SK-N-SH (cell line): ENCODE measurements at regions not wholly inside any gene's neighbourhood (a gene's known extent, or its start where the extent isn't known, plus 50 kb on each side); places are given as distances from the start of the nearest gene placed in this dataset.

ENCODE experiments used
- CTCF ChIA-PET: fragments of 300-600, 350-600 bp; formaldehyde crosslinking; extraction: SDS; loops from one replicate; lab custom pipeline; 2021; lab: Yijun Ruan, JAX
- POLR2A ChIA-PET: fragments of 350-600 bp; sonication (Branson Sonifier 250); formaldehyde crosslinking; extraction: SDS; loops from one replicate; lab custom pipeline; 2020; ENCODE audit warnings: antibody characterized with exemption, inconsistent platforms; lab: Yijun Ruan, JAX
- DNase-seq: peaks from one replicate; pipeline ENCODE4 v3.0.0; 2012
- H2AFZ ChIP-seq: fragments of 200-600 bp; sonication (generic); 2 replicates; pipeline ENCODE4 v1.8.1; 2016; ENCODE audit warnings: antibody characterized with exemption, mild to moderate bottlenecking, low read depth
- H3F3A ChIP-seq: fragments of 200-600 bp; sonication (generic); replicated peaks from 2 replicates; pipeline ENCODE3; 2016; ENCODE audit warnings: antibody characterized with exemption, mild to moderate bottlenecking; ENCODE audit not compliant: insufficient read depth
- H3K27ac ChIP-seq, 2 experiments: fragments of 200-500 bp in 1 of 2; fragments of 200-600 bp in 1 of 2; sonication (Bioruptor generic) in 1 of 2; sonication (generic), shearing (Covaris generic) in 1 of 2; 2 replicates each; pipeline versions ENCODE4 v1.5.1 to v1.6.1; 2014 to 2016; ENCODE audit warnings: low read depth in 2 of 2, inconsistent platforms in 1 of 2, low read length in 1 of 2, mild to moderate bottlenecking in 1 of 2, mixed read lengths in 1 of 2
- H3K27me3 ChIP-seq: fragments of 200-600 bp; sonication (generic), shearing (Covaris generic); 2 replicates; pipeline ENCODE4 v1.6.1; 2016; ENCODE audit warnings: mixed run types; ENCODE audit not compliant: insufficient read depth
- H3K36me3 ChIP-seq, 2 experiments: fragments of 200-500 bp in 1 of 2; fragments of 200-600 bp in 1 of 2; sonication (Bioruptor generic) in 1 of 2; sonication (generic) in 1 of 2; replicated peaks in 1 of 2; 2 replicates each; pipeline versions ENCODE3 to v1.5.1; 2014 to 2016; ENCODE audit warnings: low read length in 1 of 2, mild to moderate bottlenecking in 1 of 2; ENCODE audit not compliant: insufficient read depth in 2 of 2, control insufficient read depth in 1 of 2
- H3K4me1 ChIP-seq, 2 experiments: fragments of 200-500 bp in 1 of 2; fragments of 200-600 bp in 1 of 2; sonication (Bioruptor generic) in 1 of 2; sonication (generic), shearing (Covaris generic) in 1 of 2; 2 replicates each; pipeline versions ENCODE4 v1.5.1 to v1.6.1; 2014 to 2016; ENCODE audit warnings: low read depth in 1 of 2, low read length in 1 of 2, mixed run types in 1 of 2; ENCODE audit not compliant: insufficient read depth in 2 of 2, control insufficient read depth in 1 of 2
- H3K4me2 ChIP-seq: fragments of 200-600 bp; sonication (generic), shearing (Covaris generic); 2 replicates; pipeline ENCODE4 v1.6.1; 2017; ENCODE audit warnings: mixed run types
- H3K4me3 ChIP-seq, 2 experiments: fragments of 200-500 bp in 1 of 2; fragments of 200-600 bp in 1 of 2; sonication (Bioruptor generic) in 1 of 2; sonication (generic), shearing (Covaris generic) in 1 of 2; 2 replicates each; pipeline versions ENCODE4 v1.5.1 to v1.8.1; 2014 to 2016; ENCODE audit warnings: low read depth in 2 of 2, inconsistent platforms in 1 of 2, low read length in 1 of 2, mild to moderate bottlenecking in 1 of 2, mixed read lengths in 1 of 2, moderate library complexity in 1 of 2
- H3K79me2 ChIP-seq: fragments of 200-600 bp; sonication (generic); 2 replicates; pipeline ENCODE4 v1.8.1; 2017; ENCODE audit warnings: mild to moderate bottlenecking; ENCODE audit not compliant: insufficient read depth
- H3K9ac ChIP-seq: fragments of 200-600 bp; sonication (generic); 2 replicates; pipeline ENCODE4 v1.6.1; 2017; ENCODE audit warnings: mixed run types
- H3K9me2 ChIP-seq: fragments of 200-600 bp; sonication (generic); 2 replicates; pipeline ENCODE4 v1.6.1; 2017; ENCODE audit warnings: mixed run types
- H3K9me3 ChIP-seq: fragments of 200-600 bp; sonication (generic); 2 replicates; pipeline ENCODE4 v1.6.1; 2017; ENCODE audit warnings: mixed run types, mild to moderate bottlenecking, moderate library complexity
- H4K20me1 ChIP-seq: fragments of 200-600 bp; sonication (generic); 2 replicates; pipeline ENCODE4 v1.6.1; 2017; ENCODE audit warnings: mild to moderate bottlenecking, mixed run types; ENCODE audit not compliant: insufficient read depth
- EP300 ChIP-seq, 2 experiments: IDR thresholded peaks; 2 replicates each; pipeline versions ENCODE4 v1.4.0 to v1.6.1; 2012; ENCODE audit warnings: borderline replicate concordance in 1 of 2, low read depth in 1 of 2, low read length in 1 of 2
- FOSL2 ChIP-seq: IDR thresholded peaks from 2 replicates; pipeline ENCODE4 v1.4.0; 2012; ENCODE audit warnings: low read depth, mild to moderate bottlenecking, moderate library complexity, borderline replicate concordance
- NRF1 ChIP-seq: IDR thresholded peaks from 2 replicates; pipeline ENCODE4 v1.6.1; 2012; ENCODE audit warnings: low read depth, mild to moderate bottlenecking, low read length
- REST ChIP-seq: IDR thresholded peaks from 2 replicates; pipeline ENCODE4 v1.6.1; 2012; ENCODE audit warnings: mild to moderate bottlenecking, low read depth, low read length, moderate library complexity
- TEAD4 ChIP-seq: IDR thresholded peaks from 2 replicates; pipeline ENCODE4 v1.4.0; 2012; ENCODE audit warnings: mild to moderate bottlenecking, borderline replicate concordance; ENCODE audit not compliant: insufficient read depth
- WGBS: methylation state at CpG from one replicate; pipeline ENCODE4 v1.1.6; 2017; ENCODE audit warnings: low lambda C conversion rate; 5-methylcytosine and 5-hydroxymethylcytosine counted together
- TF ChIP-seq, protein P1 (sequence below): fragments of 150-350 bp; IDR thresholded peaks from 2 replicates; pipeline ENCODE4 v1.6.1; 2016; ENCODE audit warnings: mild to moderate bottlenecking, low read depth, low read length

DNA sequence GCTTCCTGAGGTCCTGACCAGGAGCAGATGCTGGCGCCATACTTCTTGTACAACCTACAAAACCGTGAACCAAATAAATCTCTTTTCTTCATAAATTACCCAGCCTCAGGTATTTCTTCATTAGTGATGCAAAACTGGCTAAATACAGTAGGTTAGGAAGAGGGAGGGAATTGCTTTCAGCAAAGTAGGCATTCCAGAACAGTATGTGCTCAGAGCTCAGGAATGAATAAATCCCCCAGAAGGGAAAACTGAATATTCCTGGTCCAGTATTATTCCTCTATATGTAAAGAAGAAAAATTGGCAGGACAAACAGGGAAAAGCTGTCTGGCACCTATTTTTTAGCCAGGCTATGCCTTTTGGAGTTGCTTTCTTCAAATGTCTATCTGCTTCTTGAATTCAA, 577.1 kb downstream of the PSAT1 start:
- H3K9me3 ChIP-seq, result no peaks in the 10 kb centered on the region
- H3F3A ChIP-seq, result peaks cover 22% of the 10 kb centered on the region
- peaks cover 0 to 11% of the 10 kb centered on the region in 2 experiments; a peak in 1 of 4 replicates for H3K4me1 ChIP-seq
- no peak overlapping the region for H3K9ac ChIP-seq
- no peak overlapping the region for H3K4me2 ChIP-seq
- DNase-seq, result no peak
- no peak overlapping the region for H3K4me3 ChIP-seq
- H3K79me2 ChIP-seq, result no peaks in the 10 kb centered on the region
- ChIA-PET CTCF (no interaction called here), POLR2A (no interaction called here)
- no peaks in the 10 kb centered on the region for H3K9me2 ChIP-seq
- no peak for TF ChIP-seq REST
- TF ChIP-seq, protein P1, sequence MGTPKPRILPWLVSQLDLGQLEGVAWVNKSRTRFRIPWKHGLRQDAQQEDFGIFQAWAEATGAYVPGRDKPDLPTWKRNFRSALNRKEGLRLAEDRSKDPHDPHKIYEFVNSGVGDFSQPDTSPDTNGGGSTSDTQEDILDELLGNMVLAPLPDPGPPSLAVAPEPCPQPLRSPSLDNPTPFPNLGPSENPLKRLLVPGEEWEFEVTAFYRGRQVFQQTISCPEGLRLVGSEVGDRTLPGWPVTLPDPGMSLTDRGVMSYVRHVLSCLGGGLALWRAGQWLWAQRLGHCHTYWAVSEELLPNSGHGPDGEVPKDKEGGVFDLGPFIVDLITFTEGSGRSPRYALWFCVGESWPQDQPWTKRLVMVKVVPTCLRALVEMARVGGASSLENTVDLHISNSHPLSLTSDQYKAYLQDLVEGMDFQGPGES, result no peak
- TF ChIP-seq TEAD4, result no peak
- TF ChIP-seq FOSL2, result no peak
- 95% methylated on average over 2 of the region's 2 CpGs for WGBS
- no peaks in the 10 kb centered on the region for H3K36me3 ChIP-seq
- no peaks in the 10 kb centered on the region for H3K27me3 ChIP-seq
- no peaks in the 10 kb centered on the region for H4K20me1 ChIP-seq
- H3K27ac ChIP-seq, result no peak overlapping the region
- no peak overlapping the region for H2AFZ ChIP-seq

DNA sequence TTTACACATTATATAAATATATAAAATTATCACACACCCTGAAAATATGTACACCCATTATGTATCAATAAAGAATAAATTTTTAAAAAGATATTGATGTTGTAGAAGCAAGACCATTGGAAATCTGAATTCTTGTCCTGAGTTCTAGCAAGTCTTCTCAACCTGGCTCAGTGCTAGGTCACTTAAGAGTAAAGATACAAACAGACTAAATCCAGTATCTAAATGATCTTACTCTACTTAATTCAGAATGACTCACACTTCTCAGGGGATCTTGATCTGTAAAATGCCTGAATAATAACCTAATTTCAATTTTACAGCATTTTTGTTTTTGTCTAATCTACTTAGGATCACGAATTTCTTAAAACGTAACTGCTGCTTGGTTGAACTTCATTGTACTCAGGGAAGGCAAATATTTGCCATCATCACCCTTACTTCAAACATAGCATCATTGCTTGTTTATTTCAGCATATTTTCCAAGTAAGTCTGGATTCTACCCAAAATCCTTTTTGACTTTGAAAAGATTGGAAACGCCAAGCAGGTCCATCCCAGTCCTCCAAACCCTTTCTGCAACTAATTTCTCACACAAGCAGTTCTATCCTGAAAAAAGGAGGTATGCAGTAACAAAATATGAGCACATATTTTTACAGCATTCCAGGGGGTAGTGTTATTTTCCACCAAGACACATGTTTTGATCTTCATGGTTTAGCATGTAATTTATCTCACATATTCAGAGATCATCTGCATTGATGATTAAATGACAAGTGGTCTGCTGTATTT, 582.6 kb downstream of the PSAT1 start:
- Histone ChIP-seq H3K4me2 (0 out of 2 replicates have a peak overlapping the region, but pooled peaks have one; percentile 38), H3K27me3 (no peaks in the 10 kb centered on the region)
- DNase-seq, result no peak

More for the DNA sequence above, 582.6 kb downstream of the PSAT1 start:
- ChIA-PET POLR2A (no interaction called here), CTCF (no interaction called here)
- H4K20me1 ChIP-seq, result no peaks in the 10 kb centered on the region
- no peak overlapping the region for H3K9ac ChIP-seq
- H3K4me1 ChIP-seq, result no peaks in the 10 kb centered on the region; a peak in 1 of 4 replicates
- 0 out of 2 replicates have a peak overlapping the region, but pooled peaks have one; percentile 38 for H2AFZ ChIP-seq
- TF ChIP-seq NRF1, result no peak
- 0 out of 4 replicates have a peak, but pooled peaks of 1 of the 2 experiments have one; percentile 6 for TF ChIP-seq EP300 (IDR thresholded peaks at IDR 0.05; ENCODE audit: borderline replicate concordance in 1 of 2, low read depth in 1 of 2, low read length in 1 of 2)
- no peak overlapping the region for H3K4me3 ChIP-seq
- no peaks in the 10 kb centered on the region for H3K9me3 ChIP-seq
- H3K36me3 ChIP-seq, result no peaks in the 10 kb centered on the region
- no peaks in the 10 kb centered on the region for H3K79me2 ChIP-seq
- H3F3A ChIP-seq, result peaks cover 8% of the 10 kb centered on the region
- H3K27ac ChIP-seq, result peak overlapping the region in 1 of 2 experiments; percentile 34; a peak in 3 of 4 replicates
- H3K9me2 ChIP-seq, result no peaks in the 10 kb centered on the region
- 47% methylated on average over 3 of the region's 3 CpGs for WGBS
